Left ventricle myocardium superior (tissue), 1 donor: ENCODE measurements at regions not wholly inside any gene's neighbourhood (a gene's known extent, or its start where the extent isn't known, plus 50 kb on each side); places are given as distances from the start of the nearest gene placed in this dataset.
A peak's percentile ranks its signal among the peaks of the same experiment; 100 is the strongest.

Experiments used
- ATAC-seq: fragments of 200-7000 bp; cut with Tn5 transposase; one replicate; pipeline ENCODE4 v1.9.1; 2020; ENCODE audit warnings: mild to moderate bottlenecking, moderate library complexity
- DNase-seq: peaks from one replicate; pipeline ENCODE4 v3.0.0-alpha.2; 2020
- intact Hi-C: fragments of 100-400 bp; cut with micrococcal nuclease; formaldehyde crosslinking; loops from one replicate; pipeline ENCODE4 v1.11.0; 2022
- donor health status: DM: no; HTN: yes; CAD: no; lungs with severe emphysema.

DNA sequence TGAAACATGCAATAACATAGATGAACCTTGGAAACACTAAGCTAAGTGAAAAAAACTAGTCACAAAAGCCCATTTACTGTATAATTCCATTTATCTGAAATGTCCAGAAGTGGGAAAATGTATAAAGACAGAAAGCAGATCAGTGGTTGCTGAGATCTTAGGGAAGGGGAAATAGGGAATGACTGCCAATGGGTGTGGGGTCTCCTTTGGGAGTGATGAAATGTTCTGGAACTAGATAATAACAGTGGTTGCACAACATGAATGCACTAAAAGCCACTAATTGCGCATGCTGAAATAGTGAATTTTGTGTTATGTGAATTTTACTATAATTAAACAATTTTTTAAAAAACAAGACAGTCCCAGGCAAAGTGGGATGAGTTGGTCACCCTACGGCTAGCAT, 472.8 kb downstream of the CCDC171 start:
- DNase-seq (no peak), ATAC-seq (peak; percentile 86)
- intact Hi-C loops, result no loop called here

DNA sequence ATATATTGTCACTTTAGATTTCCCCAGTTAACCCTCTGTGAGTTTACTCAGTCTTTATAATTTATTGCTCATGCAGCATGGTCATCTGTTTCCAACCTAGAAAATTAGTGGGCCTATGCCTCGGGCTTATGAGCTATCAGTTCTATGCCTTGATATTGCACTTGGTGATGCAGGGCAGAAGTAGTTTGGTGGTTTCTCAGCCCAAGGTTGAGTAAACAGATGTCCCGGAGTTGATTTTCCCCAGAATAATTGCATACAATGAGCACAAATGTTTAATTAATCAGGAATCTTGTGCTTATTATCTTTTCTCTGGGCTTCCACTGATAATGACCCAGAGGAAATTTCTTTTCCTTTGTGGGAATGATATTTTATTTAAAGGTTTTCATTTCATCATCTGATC, 474.0 kb downstream of the CCDC171 start:
- intact Hi-C loops, result no loop called here
- DNase-seq (no peak), ATAC-seq (no peak)

DNA sequence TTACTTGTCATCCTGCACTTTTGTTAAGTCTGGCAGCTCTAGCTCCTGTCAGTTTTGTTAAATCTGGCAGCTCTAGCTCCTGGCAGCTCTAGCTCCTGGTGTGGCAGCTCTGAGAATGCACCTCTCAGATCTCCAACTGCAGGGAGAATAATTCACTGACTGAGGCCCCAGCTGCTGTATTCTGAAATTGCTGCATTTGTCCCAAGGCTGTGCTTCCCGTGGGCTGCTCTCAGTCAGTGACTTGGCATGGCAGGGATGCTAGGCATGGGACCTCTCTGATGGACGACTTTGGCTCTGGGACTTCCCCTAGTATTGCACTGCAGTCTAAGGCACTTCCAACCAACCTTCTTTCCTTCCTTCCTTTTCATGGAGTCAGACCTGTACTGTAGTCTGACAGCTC, 475.7 kb downstream of the CCDC171 start:
- intact Hi-C loops, result no loop called here
- ATAC-seq, result peak; percentile 36
- DNase-seq, result no peak

DNA sequence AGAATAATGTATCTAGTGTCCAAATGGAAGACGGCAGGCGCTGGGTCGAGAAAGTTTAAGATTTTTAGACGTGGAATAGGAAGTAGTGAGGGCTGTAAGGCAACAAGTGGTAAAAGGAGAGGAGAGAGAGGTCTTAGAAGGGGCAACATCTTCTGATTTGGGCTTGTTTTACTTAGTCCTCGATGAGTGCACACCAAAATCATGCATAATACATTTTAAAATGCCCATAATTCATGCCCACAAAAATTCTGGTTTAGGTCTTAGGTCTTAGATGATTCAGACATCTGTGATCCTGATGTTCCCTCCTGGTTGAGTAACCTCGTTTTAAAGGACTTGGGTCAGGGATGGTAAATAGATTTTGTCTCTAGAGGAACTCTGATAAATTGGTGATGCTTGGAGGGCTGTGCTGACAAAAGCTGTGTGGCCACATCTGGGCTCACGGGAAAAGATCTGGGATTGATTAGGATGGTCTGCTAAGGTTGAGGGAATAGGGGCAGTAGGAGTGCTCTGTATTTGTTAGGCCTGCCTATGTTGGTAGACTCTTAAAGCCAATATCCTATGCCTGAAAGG, 476.3 kb downstream of the CCDC171 start:
- DNase-seq (no peak), ATAC-seq (no peak)
- intact Hi-C loops, result no loop called here

DNA sequence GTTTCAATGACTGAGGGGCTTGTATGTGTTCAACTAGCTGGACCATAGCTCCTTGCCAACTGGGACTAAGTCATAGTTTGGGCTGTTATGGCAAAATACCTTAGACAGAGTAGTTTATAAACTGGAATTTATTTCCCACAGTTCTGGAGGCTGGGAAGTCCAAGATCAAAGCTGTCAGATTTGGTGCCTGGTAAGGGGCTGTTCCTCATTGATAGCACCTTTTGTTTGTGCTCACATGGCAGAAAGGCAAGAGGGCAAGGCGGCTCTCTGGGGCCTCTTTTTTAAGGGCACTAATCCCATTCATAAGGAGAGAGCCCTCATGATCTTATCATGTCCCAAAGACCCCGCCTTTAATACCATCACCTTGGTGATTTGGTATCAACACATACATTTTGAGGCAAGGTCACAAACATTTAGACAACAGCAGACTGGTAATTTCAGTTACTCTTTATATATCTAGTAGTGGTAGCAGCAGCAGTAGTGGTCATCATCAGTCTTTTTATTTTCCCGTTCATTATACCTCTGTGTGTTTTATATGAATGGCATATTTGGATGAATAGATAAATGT, 477.0 kb downstream of the CCDC171 start:
- DNase-seq, result no peak
- no peak for ATAC-seq
- intact Hi-C loops, result no loop called here

DNA sequence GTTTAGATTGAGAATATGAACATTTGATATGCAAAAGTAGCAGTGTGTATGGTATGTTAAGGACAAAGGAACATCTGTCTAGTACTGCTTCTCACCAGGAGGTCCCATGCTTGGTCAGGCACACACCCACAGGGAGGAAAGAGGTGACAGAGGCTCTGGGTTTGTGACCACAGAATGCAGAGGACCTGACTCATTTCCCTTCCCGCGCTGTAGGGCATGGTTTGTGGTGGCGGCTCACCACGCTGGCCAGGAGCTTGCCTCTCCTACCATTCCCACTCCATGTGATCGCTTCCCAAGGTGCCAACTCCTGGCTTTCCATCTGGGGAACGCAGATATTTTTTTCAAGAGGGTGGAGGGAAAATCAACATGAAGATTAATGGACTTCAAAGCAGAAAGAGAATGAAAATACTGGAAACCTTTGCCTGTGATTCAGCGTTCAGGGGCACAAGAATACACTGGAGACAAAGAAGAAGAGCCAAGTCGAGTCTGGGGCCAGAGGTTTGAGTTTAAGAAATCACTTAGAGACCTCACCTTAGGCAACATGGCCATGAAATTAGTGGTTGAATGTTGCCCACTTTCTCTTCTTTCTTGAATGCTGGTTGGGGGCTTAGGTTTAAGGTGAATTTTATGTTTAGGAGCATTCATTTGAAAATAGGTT, 477.8 kb downstream of the CCDC171 start:
- ATAC-seq, result no peak
- intact Hi-C loops, result no loop called here

DNA sequence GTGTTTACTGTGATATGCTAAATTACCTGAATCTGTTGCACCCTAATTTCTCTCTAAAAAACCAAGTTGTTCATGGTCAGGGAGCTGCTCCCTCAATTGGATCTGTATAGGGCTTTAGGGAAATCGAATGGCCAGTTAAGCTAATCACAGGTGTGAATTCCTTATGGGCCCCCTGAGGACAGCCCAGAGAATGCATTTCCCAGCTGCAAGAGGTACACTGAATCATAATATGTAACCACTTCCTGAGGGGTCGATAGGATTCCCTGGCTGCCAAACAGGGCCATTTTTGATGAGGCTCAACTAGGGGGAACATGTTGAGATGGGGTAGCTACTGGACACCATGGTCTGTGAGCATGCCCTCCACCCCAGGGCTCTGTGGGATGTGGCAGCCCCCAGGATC, 478.6 kb downstream of the CCDC171 start:
- no peak for ATAC-seq

More for the DNA sequence above, 477.8 kb downstream of the CCDC171 start:
- no peak for DNase-seq

DNA sequence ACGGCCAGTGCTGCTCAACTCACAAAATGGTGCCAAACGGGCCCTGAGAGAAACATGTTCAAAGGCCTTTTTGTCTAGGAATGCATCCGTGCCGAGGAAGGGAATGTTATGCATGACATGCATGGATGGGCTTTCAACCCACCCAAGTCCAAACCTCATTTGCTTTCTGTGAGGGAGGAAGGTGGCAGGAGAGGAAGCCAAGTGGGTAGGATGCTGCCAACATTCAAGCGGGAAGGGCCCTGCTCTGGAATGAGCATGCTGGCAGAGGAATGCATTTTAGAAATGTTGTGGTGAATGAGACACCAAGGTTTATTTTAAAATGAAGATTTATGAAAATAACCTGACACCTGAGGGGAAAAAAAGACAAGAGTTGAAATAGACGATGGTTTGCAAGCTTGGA, 479.1 kb downstream of the CCDC171 start:
- DNase-seq (no peak), ATAC-seq (no peak)
- intact Hi-C loops, result no loop called here

More for the DNA sequence above, 478.6 kb downstream of the CCDC171 start:
- DNase-seq, result no peak
- intact Hi-C loops, result no loop called here

DNA sequence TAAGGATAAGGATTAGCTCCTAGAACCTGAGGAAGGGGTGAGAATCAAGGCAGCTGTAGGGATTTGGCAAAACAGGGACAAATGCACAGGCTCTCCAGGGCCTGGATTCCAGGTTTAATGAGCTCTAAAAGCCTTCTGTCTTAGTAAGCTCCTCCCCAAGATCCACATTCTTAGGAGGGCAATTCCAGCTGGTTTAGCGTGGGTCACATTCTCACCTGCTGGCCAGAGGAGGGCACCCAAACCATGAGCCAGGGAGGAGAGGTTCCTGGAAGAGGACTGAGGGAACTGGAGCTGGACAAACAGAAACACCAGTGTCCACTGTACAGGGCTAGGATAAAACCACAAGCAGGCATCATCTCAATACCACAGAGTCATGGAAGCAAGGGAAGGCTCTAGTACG, 480.0 kb downstream of the CCDC171 start:
- ATAC-seq, result no peak
- no peak for DNase-seq
- intact Hi-C loops, result no loop called here

DNA sequence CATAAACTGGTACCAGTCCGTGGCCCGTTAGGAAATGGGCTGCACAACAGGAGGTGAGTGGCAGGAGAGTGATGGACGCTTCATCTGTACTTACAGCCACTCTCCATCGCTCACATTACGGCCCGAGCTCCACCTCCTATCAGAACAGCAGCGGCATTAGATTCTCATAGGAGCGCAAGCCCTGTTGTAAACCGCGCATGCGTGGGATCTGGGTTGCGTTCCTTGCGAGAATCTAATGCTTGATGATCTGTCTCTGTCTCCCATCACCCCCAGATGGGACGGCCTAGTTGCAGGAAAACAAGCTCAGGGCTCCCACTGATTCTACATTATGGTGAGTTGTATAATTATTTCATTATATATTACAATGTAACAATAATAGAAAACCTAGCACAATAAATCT, 480.4 kb downstream of the CCDC171 start:
- ATAC-seq (no peak), DNase-seq (no peak)
- intact Hi-C loops, result no loop called here

DNA sequence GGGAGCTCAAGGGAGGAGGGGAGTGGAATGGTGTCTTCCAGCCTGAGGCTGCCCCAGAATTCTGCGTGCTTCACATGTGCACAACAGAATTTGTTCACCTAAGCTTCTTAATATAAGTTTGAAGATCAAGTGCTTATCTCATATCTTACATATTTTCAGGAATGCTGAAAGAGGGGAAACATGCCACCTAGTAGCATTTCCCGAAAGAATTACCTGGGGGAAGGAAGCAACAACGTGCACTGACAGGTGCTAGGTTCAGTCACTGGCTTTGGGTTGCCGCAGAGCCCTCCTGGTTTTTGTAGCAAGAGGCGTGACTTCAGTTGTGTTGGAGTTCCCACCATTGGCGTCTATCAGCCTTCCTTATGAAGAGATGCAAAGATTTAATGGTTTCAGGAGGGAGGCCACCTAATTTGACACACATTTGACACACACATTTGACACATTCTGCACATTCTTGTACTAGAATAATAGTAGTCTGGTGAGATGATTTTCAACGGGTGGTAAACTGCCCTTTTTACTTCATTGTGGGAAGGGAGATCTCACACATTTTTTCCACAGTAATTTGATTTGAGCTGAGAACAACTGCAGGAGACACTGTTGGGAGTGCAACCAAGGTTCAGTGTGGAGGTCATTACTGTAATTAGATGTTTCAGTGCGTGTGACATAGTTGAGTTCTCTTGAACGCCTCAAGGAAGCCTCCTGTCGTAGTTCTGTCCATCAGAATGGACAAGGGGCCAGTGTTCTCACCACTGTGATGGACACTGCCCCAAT, 481.3 kb downstream of the CCDC171 start:
- intact Hi-C loops, result no loop called here
- no peak for DNase-seq
- ATAC-seq, result no peak

DNA sequence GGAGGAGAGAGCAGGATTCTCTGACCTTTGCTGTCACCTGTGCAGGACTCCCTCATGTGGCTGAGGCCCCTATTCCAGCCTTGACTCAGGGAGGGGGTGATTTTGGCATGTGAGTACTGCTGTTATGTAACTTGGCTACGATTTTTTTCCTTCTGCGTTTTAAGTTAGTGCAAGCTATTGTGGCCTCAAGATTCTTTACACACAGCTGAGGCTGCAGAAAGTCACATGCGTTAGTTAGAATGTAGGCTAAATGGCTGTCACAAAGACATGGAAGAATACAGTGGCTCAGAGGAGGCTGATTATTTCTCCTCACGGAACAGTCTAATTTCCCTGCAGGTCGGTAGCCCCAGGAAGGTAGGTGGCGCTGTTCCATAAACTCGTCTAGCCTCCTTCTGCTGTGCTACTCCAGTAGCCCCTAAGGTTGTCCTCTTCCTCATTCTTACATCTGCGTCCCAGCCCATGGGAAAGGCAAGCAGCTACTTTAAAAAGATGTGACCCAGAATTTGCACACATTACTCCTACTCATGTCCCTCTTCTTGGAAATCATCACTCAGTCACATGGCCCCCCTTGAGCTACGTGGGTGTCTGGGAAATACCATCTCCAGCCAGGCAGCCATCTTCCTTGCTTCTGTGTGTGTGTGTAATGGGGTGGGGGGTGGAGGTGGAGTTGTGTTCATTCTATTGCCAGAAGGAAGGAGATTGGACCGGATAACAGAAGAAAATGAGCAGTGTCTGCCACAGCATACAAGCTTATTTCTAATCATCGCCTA, 486.6 kb downstream of the CCDC171 start:
- ATAC-seq (peak; percentile 45), DNase-seq (no peak)

DNA sequence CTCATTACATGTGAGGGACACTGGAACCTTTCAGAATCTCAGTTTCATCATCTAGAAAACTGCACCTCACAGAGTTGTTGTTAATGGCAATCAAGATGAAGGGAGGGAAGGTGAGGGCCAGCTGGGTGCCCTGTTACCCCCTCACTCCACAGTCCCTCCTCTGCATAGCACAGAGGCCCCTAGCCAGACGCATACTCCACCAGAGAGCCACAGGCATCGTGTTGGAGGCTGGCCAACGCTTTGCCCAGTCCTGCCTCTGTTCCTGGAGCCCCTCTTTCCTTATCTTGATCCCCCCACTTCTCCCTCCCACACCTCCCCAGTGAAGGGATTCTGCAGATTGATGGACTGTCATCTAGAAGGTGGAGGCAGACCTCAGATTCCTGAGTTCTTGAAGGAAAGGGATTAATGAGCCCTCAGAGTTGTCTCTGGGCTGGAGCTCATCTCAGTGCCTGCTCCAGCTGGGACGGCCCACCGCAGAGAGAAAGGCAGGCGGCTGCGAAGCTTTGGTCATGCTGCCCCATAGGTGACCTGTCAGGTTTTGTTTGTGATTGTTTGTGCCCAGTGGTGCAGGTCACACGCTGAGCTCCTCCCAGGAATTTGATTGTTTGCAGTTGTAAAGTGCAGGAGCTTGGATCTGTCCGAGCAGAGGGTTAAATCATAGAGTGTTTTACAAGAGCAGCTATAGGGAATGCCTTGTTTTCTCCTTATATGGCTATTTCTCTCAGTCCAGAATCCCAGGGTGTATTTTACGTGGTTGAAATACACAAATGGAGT, 487.3 kb downstream of the CCDC171 start:
- ATAC-seq (no peak), DNase-seq (no peak)
- intact Hi-C loops, result no loop called here

More for the DNA sequence above, 486.6 kb downstream of the CCDC171 start:
- intact Hi-C loops, result no loop called here

DNA sequence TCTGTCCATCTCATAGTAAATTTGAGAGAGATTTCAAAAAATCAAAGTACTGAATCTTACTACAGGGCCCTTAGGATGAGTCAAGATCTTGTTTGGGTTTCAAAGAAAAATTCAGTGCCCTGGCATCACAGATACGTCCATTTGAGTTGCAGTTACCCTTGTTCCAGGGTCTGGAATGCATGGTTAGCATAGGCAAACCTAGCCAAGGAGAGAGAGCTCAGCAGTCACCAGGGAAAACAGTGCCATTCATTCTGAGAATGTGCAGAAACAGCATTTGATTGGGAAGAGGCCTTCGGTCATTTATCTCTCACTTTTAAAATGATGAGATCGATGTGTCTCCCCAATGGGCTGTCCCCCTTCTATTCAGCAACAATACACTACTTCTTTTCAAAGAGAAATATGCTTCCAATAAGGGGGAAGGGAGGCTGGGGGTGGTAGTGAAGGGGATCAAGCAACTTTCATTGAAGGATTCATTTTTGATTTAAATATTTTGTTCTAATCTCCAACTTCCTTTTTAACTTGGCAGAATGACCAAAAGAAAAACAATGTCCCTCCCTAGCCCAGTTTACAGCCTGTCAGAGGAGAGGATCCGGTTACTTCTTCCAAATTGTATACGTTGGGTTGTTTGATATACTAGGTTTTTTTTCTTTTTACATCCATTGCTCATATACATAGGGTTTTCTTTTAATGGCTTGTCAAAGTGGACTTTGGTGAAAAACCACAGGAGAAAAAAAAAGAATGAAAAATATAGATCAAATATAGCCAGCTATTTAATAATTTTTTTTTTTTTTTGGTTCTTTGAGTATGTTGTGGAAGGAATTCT, 491.1 kb downstream of the CCDC171 start:
- no peak for DNase-seq
- intact Hi-C loops, result no loop called here
- no peak for ATAC-seq

DNA sequence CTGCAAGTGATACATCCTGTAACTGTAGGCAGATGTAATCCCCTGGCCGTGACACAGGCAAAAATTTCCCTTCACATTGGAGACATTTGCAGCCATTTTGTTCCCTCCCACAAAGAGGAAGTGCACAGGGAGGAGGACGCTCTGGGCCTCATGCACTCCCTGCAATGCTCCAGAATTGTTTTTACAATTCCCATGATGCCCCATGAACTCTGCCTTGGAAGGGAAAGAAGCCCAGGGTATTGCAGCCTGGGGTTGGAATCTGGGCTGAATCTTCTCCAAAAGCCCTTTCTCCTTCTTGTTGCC, 491.7 kb downstream of the CCDC171 start:
- no peak for DNase-seq
- no peak for ATAC-seq
- intact Hi-C loops, result no loop called here

DNA sequence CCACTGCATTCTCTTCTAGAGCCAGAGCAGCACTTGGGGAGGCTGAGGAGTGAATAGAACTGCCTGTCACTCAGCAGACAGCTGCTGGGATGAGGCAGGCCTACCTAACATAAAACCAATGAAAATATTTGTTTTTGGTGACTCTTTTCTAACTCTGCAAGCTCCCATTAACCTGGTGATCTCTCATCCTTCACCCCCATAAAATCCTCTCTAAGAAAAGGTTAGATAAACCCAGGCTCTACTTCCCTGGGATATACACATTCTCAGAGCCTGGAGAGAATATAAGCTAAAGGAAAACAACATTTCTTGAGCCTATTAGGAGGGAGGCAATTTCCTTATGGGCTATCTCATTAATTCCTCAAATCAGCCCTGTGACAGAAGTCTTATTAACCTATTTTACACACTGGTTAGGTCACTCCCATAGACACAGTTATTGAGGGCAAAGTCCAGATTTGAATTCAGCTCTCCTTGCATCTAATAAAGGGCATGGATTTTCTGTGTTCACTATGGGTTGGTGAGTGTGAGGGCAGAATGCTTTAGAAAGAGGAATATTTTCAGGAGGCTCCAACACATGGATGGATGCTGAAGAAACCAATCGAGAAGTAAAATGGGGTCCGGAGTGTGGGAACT, 492.9 kb downstream of the CCDC171 start:
- intact Hi-C loops, result no loop called here
- DNase-seq (no peak), ATAC-seq (no peak)

DNA sequence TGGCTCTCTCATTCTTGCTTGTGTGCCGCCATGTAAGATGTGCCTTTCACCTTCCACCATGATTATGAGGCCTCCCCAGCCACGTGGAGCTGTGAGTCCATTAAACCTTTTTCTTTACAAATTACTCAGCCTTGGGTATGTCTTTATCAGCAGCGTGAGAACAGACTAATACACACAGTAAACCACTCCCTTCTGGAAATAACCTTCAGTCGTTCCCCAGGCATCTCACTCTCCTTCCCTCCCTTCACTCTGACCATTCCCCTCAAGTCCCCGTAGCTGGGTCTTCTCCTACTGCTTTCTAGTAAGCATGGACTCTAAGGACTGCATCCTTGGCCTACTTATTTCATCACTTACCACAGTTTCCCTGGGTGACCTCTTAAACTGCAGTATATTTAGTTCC, 493.9 kb downstream of the CCDC171 start:
- intact Hi-C loops, result no loop called here
- no peak for ATAC-seq

DNA sequence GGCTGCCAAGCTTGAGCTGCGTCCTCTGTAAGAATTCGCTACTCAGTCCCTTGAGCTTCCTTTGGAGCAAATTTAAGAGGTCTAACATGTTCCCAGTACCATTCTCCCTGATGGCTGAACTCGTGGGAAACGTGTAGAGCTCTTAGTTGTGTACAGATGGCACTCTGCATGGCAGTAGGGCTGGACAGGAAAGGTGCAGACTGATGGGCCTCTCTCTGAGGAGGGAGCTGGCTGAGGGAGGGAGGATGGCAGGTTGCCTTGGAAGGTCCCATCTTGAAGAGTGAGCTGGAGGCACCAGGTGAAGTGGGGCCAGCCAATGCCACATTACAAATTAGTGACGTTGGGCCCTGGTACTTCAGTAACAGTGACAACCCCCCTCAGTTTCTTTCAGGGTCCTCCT, 495.3 kb downstream of the CCDC171 start:
- no peak for DNase-seq
- intact Hi-C loops, result no loop called here
- ATAC-seq, result no peak

More for the DNA sequence above, 493.9 kb downstream of the CCDC171 start:
- DNase-seq, result no peak
